HG03457 (cell line): ENCODE measurements at regions not wholly inside any gene's neighbourhood (a gene's known extent, or its start where the extent isn't known, plus 50 kb on each side); places are given as distances from the start of the nearest gene placed in this dataset.
"Not testable (repeated sequence)": the region's sequence is repeated elsewhere in the genome, so short reads cannot be mapped to it uniquely, and the experiment has no call there.

Experiments used
- ATAC-seq: cut with Tn5 transposase; IDR thresholded peaks from one replicate; pipeline ENCODE4 v1.9.1; 2021; ENCODE audit warnings: moderate number of reproducible peaks; ENCODE audit not compliant: unreplicated experiment

DNA sequence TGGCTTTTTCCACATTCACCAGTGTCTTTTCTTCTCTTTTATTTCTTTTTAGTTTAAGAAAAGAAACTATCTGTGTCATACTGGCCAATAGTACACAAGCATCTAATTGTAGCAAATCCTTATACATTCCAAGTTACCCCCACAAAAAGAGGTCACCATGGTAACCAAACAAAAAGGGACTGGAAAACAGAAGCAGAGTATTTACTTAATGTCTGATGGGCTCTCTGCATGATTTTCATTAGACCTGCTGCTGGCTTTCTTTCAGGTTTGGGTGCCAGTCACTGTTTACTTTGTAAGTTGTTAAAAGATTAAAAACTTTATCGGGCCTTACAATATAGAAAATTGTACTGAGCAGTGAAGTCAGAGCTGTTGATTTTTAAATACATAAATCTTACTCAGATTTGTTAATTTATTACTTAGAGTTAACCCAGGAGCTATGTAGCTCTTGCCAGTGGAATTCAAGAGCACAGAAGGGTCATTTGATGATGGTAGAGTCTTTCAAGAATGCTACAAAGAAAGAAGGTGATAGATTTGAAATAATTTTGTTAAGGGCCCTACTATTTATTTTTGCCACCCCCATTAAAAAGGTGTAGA lies 123.9 kb downstream of the BRMS1L start:
- ATAC-seq: no peak

DNA sequence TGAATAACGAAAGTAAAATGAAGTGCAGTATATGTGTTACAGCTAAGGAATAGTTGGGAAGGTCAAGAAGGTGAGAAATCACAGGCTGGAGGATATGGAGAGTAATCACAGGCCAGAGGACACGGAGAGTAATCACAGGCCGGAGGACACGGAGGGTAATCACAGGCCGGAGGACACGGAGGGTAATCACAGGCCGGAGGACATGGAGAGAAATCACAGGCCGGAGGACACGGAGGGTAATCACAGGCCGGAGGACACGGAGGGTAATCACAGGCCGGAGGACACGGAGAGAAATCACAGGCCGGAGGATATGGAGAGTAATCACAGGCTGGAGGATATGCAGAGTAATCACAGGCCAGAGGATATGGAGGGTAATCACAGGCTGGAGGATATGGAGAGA lies 121.8 kb downstream of the BRMS1L start:
- ATAC-seq: not testable (repeated sequence)

DNA sequence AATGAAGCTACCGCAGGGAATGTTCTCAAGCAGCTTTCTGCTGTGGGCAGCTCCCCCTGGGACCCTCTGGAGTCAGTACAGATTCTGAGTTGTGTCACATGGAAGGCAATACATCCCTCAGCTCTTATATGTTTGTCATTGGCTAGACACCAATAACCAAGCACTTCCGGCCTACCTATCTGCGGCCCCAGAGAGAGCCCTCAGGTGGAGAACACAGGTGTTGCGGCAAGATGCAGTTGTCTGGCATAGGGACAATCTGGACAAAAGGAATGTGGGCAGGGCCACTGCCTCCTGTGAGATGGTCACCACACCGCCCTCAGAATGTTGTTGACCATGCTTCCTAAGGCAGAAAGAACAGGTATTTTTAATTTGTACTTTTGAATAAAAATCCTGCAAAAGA lies 118.7 kb downstream of the BRMS1L start:
- ATAC-seq: no peak

DNA sequence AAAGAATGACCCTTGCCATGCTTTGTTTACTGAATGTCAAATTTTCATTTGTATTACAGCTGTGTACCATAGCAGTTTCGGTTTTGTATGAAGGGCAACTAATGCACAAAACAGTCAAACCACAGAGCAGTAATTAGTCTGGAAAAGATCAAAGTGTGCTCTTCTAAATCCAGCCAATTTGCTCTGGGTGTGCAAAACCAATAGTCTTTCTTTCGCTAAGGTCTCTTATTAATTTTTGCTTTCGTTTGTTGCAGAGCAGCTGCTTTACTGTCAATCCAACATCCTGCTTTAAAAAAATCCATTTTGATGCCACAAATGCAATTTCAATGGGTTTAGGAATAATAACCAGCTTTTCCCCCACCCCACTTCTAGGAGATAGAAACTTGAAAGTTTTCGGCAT lies 114.2 kb downstream of the BRMS1L start:
- no peak for ATAC-seq

DNA sequence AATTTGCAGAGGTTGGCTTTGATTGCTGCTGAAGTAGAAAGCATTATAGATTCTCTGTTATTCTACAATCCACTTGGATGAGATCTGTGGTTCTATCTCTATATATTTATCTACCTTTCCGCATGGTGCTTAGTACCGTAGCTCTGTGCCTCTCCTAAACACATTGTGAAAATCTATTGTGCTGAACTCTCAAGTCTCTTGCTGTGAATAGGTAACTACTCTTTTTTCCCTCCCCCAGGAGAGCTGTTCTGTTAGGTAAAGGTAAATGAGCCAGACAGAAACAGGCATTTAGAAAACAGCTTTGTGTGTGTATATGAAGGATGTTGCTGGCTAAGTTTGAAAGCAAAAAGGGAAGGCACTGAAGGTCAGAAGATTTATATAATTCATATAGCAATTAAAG lies 112.6 kb downstream of the BRMS1L start:
- no peak for ATAC-seq

DNA sequence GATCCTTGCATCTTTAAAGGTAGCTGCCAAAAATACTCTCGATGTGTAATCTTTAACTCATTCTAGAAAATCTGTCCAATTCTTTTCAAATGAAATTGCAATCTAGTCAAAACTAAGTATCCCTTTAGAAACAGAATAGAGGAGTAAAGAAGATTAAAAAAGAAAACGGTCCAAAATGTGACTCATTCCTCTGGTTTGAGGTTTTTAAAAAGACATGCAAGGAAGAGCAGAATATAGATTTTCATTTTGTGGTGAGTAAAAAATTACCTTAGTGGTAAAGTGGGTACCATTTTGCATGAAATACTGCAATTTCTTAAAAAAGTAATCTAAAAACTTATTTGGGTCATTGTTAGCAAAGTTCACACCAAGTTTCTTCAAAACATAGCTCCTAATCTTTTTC lies 108.4 kb downstream of the BRMS1L start:
- ATAC-seq: peak; percentile 66

DNA sequence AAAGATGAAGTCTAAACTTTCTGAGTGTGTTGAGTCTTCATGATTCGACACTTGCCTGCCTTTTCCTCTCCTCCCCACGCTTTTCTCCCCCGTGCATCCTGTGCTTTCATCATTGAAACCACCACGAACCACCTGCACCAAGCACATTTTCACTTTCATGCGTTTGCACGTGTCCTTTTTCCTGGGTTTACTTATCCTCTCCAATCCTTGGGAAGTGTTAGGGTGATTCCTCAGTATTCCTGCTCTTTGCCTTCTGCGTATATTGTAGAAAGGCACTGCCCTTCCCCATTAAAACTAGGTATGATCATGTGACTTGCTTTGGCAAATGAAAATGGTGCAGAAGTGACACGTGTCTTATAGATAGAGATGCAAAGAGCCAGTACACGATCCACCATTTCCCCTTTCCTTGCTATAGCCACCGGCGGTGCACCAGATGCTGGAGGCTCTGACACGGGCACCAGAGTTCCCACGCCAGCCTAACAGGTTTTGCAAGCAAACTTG lies 106.6 kb downstream of the BRMS1L start:
- peak; percentile 47 for ATAC-seq

DNA sequence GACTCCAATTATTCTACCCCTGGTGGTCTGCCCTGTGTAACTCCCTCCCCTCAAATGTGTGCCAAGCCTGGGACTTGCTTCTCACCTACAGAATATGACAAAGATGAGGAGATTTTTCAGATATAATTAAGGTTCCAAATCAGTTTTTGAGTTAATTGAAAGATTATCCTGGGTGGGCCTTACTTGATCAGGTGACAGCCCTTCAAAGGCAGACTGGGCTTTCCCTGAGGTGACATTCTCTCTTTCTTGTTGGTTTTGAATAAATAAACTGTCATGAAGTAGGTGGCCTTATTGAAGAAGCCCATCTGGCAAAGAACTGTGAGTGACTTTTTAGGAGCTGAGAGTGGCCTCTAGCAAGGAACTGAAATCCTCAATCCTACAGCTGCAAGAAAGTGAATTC lies 106.0 kb downstream of the BRMS1L start:
- no peak for ATAC-seq

DNA sequence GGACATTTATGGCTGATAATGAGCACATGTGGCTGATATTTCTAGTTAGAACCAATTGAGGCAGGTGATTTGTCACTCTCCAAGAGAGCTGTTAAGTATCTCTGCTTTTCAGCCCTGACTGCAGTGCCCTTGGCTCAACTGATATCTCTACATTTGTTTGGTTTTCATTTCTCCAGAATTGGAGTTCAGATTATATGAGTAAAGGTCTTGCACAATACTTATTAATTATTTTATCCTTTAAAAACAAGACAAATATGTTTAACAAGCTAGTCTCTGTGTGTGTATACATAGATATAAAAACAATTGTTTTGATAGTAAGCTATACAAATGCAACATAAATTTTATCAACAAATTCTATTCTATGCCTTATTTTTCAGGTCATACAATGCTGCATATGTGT lies 105.2 kb downstream of the BRMS1L start:
- ATAC-seq: no peak

DNA sequence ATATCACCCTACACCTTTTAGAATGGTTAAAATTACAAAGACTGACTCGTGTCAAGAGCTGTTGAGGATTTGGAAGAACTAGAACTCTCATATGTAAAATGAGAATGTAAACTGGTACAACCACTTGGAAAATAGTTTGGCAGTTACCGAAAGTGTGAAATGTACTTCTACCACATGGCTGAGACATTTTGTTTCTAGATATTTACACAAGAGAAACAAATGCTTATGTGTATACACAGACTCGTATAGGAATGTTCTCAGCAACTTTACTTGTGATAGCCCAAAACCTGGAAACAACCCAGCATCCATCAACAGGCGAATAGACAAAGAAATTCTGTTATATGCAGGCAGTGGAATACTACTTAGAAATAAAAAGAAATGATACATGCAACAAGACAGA lies 103.0 kb downstream of the BRMS1L start:
- ATAC-seq: no peak

DNA sequence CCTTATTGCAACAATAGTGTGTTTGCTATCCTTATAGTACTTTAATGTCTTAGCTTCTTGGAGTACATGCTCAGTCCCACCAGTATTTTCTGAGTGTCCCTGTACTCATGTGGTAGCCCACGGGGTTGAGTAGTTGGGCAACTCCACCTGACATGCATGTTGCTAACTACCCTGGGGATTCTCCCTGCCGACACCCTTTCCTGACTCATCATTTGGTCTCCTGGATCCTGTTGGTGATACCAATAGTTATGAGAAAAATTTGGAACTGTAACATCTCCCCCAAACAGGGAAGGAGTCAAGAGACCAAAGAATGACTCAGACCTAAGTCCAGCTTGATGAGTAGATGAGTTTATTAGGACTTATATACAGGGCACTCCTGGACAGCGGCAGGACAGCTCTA lies 101.6 kb downstream of the BRMS1L start:
- ATAC-seq: no peak

DNA sequence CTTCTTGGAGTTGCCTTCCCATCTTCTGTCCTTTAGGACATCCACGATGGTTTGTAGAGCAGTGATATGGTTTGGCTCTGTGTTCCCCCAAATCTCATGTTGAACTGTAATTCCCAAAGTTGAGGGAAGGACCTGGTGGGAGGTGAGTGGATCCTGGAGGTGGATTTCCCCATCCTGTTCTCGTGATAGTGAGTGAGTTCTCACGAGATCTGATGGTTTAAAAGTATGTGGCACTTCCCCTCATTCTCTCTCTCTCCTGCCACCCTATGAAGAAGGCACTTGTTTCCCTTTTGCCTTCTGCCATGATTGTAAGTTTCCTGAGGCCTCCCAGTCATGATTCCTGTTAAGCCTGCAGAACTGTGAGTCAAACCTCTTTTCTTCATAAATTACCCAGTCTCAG lies 99.2 kb downstream of the BRMS1L start:
- no peak for ATAC-seq

DNA sequence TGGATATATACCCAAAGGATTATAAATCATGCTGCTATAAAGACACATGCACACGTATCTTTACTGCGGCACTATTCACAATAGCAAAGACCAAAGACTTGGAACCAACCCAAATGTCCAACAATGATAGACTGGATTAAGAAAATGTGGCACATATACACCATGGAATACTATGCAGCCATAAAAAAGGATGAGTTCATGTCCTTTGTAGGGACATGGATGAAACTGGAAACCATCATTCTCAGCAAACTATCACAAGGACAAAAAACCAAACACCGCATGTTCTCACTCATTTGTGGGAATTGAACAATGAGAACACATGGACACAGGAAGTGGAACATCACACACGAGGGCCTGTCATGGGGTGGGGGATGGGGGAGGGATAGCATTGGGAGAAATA lies 96.5 kb downstream of the BRMS1L start:
- not testable (repeated sequence) for ATAC-seq

DNA sequence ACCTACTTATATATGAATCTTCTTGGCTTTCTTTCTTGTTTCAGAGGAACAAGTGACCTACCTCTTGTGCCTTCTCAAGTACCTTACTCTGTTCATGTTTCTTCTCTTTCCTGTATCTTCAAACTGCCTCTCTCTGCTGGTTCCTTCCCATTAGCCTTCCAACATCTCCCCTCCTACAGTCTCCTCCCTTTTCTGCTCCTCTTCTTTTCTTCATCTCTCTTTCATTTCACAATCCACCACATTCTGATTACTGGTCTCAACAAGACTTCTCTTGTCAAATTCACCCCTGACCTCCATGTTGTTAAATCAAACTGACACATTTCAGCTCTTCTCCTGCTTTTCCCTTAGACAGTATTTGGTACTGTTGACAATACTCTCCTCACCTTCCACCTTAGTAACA lies 95.6 kb downstream of the BRMS1L start:
- no peak for ATAC-seq
